H9 (cell line): ENCODE measurements at regions not wholly inside any gene's neighbourhood (a gene's known extent, or its start where the extent isn't known, plus 50 kb on each side); places are given as distances from the start of the nearest gene placed in this dataset.

Experiments
- DNase-seq: peaks from one replicate; pipeline ENCODE4 v3.0.0-alpha.2; 2017
- H2AFZ ChIP-seq: one replicate; pipeline ENCODE4 v1.6.1; 2013; ENCODE audit warnings: mild to moderate bottlenecking, low read length, control low read depth, moderate library complexity
- H2AK5ac ChIP-seq: 2 replicates; pipeline ENCODE4 v1.6.1; 2013; ENCODE audit warnings: low read length, control low read depth, mixed read lengths; ENCODE audit not compliant: insufficient read length
- H2BK120ac ChIP-seq: one replicate; pipeline ENCODE4 v1.6.1; 2013; ENCODE audit warnings: low read depth, mild to moderate bottlenecking, low read length, control low read depth, inconsistent platforms; ENCODE audit not compliant: poor library complexity, severe bottlenecking
- H2BK12ac ChIP-seq: 2 replicates; pipeline ENCODE4 v1.6.1; 2013; ENCODE audit warnings: low read length, control low read depth, mixed read lengths, low read depth; ENCODE audit not compliant: insufficient read length
- H2BK15ac ChIP-seq: 2 replicates; pipeline ENCODE4 v1.6.1; 2013; ENCODE audit warnings: low read depth, low read length, control low read depth
- H2BK20ac ChIP-seq: one replicate; pipeline ENCODE4 v1.6.1; 2013; ENCODE audit warnings: low read depth, mild to moderate bottlenecking, low read length, control low read depth, inconsistent platforms; ENCODE audit not compliant: poor library complexity, severe bottlenecking
- H2BK5ac ChIP-seq: 2 replicates; pipeline ENCODE4 v1.6.1; 2013; ENCODE audit warnings: low read length, control low read depth, mixed read lengths; ENCODE audit not compliant: insufficient read length
- H3K14ac ChIP-seq: 2 replicates; pipeline ENCODE4 v1.6.1; 2013; ENCODE audit warnings: low read length, control low read depth; ENCODE audit not compliant: insufficient read depth
- H3K18ac ChIP-seq: 2 replicates; pipeline ENCODE4 v1.6.1; 2013; ENCODE audit warnings: low read depth, mild to moderate bottlenecking, mixed read lengths, low read length, control low read depth; ENCODE audit not compliant: insufficient read length
- H3K23ac ChIP-seq: 2 replicates; pipeline ENCODE4 v1.6.1; 2013; ENCODE audit warnings: low read length, control low read depth, mixed read lengths, low read depth; ENCODE audit not compliant: insufficient read length
- H3K23me2 ChIP-seq: 2 replicates; pipeline ENCODE4 v1.6.1; 2013; ENCODE audit warnings: low read depth, mild to moderate bottlenecking, mixed read lengths, low read length, control low read depth; ENCODE audit not compliant: insufficient read length, poor library complexity, severe bottlenecking
- H3K27ac ChIP-seq: 2 replicates; pipeline ENCODE4 v1.5.1; 2013; ENCODE audit warnings: low read length, control low read depth, mixed read lengths, low read depth; ENCODE audit not compliant: insufficient read length
- H3K27me3 ChIP-seq: 2 replicates; pipeline ENCODE4 v1.6.1; 2013; ENCODE audit warnings: low read length, control low read depth, inconsistent platforms; ENCODE audit not compliant: insufficient read depth
- H3K4ac ChIP-seq: 2 replicates; pipeline ENCODE4 v1.6.1; 2013; ENCODE audit warnings: low read depth, mild to moderate bottlenecking, control low read depth, inconsistent platforms, low read length, moderate library complexity
- H3K4me1 ChIP-seq: 2 replicates; pipeline ENCODE4 v1.6.1; 2013; ENCODE audit warnings: low read length, control low read depth, inconsistent platforms; ENCODE audit not compliant: insufficient read depth
- H3K4me2 ChIP-seq: 2 replicates; pipeline ENCODE4 v1.6.1; 2013; ENCODE audit warnings: low read length, control low read depth, mixed read lengths; ENCODE audit not compliant: insufficient read length, insufficient read depth
- H3K56ac ChIP-seq: 2 replicates; pipeline ENCODE4 v1.6.1; 2013; ENCODE audit warnings: low read depth, mild to moderate bottlenecking, mixed read lengths, low read length, control low read depth; ENCODE audit not compliant: insufficient read length
- H3K79me1 ChIP-seq: 2 replicates; pipeline ENCODE4 v1.6.1; 2013; ENCODE audit warnings: low read depth, mild to moderate bottlenecking, moderate library complexity, low read length, control low read depth, inconsistent platforms; ENCODE audit not compliant: insufficient read depth, poor library complexity, severe bottlenecking
- H3K79me2 ChIP-seq: 2 replicates; pipeline ENCODE4 v1.6.1; 2013; ENCODE audit warnings: low read length, control low read depth, inconsistent platforms; ENCODE audit not compliant: insufficient read depth
- H3K9ac ChIP-seq: 2 replicates; pipeline ENCODE4 v1.6.1; 2013; ENCODE audit warnings: low read length, control low read depth, mixed read lengths; ENCODE audit not compliant: insufficient read length; ENCODE audit errors: extremely low read depth
- H3K9me3 ChIP-seq: one replicate; pipeline ENCODE4 v1.6.1; 2013; ENCODE audit warnings: low read depth, low read length, inconsistent platforms; ENCODE audit not compliant: control insufficient read depth
- H3T11ph ChIP-seq: one replicate; pipeline ENCODE4 v1.6.1; 2013; ENCODE audit warnings: mild to moderate bottlenecking, low read length, control low read depth, inconsistent platforms
- H4K20me1 ChIP-seq: one replicate; pipeline ENCODE4 v1.6.1; 2013; ENCODE audit not compliant: control insufficient read depth, insufficient read length, insufficient read depth
- H4K5ac ChIP-seq: 2 replicates; pipeline ENCODE4 v1.6.1; 2013; ENCODE audit warnings: low read depth, mild to moderate bottlenecking, mixed read lengths, low read length, control low read depth; ENCODE audit not compliant: insufficient read length
- H4K8ac ChIP-seq: replicated peaks from 2 replicates; pipeline ENCODE4 v1.6.1; 2013; ENCODE audit warnings: low read length, control low read depth, mixed read lengths, low read depth; ENCODE audit not compliant: insufficient read length
- H4K91ac ChIP-seq: 2 replicates; pipeline ENCODE4 v1.6.1; 2013; ENCODE audit warnings: low read depth, mild to moderate bottlenecking, moderate library complexity, mixed read lengths, low read length, control low read depth; ENCODE audit not compliant: insufficient read length
- H3K27ac Mint-ChIP-seq, 3 experiments: 2 replicates in 2 of 3; 3 replicates in 1 of 3; pipeline ENCODE4 v1.8.0; 2020 to 2021; ENCODE audit warnings: mixed read lengths in 3 of 3, mild to moderate bottlenecking in 1 of 3, moderate library complexity in 1 of 3
- H3K27me3 Mint-ChIP-seq: 2 replicates; pipeline ENCODE4 v1.8.0; 2021; ENCODE audit warnings: low read depth, mild to moderate bottlenecking, moderate library complexity, mixed read lengths
- H3K36me3 Mint-ChIP-seq, 3 experiments: 2 replicates in 2 of 3; 3 replicates in 1 of 3; pipeline ENCODE4 v1.8.0; 2020 to 2021; ENCODE audit warnings: low read depth in 3 of 3, mixed read lengths in 3 of 3; ENCODE audit not compliant: insufficient read depth in 1 of 3
- H3K4me1 Mint-ChIP-seq, 2 experiments: 2 replicates each; pipeline ENCODE4 v1.8.0; 2020; ENCODE audit warnings: mixed read lengths in 2 of 2
- H3K4me3 Mint-ChIP-seq, 2 experiments: 2 replicates in 1 of 2; 3 replicates in 1 of 2; pipeline ENCODE4 v1.8.0; 2020 to 2021; ENCODE audit warnings: mild to moderate bottlenecking in 2 of 2, mixed read lengths in 2 of 2, moderate library complexity in 1 of 2
- H3K9me3 Mint-ChIP-seq, 2 experiments: 2 replicates in 1 of 2; 3 replicates in 1 of 2; pipeline ENCODE4 v1.8.0; 2020; ENCODE audit warnings: mild to moderate bottlenecking in 2 of 2, mixed read lengths in 2 of 2, moderate library complexity in 1 of 2
- WGBS: extraction: QIAGEN DNeasy Blood & Tissue Kit; methylation state at CpG from one replicate; pipeline ENCODE4 v1.1.7; 2013; ENCODE audit warnings: missing lambda C conversion rate, low lambda C conversion rate, mixed read lengths; ENCODE audit not compliant: insufficient read length; ENCODE audit errors: extremely low coverage; 5-methylcytosine and 5-hydroxymethylcytosine counted together
- TF ChIP-seq, protein P1 (sequence below): fragments of 200-600 bp; sonication (generic); conservative IDR thresholded peaks from 3 replicates; pipeline ENCODE4 v1.8.0; 2021; ENCODE audit warnings: antibody characterized with exemption, mild to moderate bottlenecking

DNA sequence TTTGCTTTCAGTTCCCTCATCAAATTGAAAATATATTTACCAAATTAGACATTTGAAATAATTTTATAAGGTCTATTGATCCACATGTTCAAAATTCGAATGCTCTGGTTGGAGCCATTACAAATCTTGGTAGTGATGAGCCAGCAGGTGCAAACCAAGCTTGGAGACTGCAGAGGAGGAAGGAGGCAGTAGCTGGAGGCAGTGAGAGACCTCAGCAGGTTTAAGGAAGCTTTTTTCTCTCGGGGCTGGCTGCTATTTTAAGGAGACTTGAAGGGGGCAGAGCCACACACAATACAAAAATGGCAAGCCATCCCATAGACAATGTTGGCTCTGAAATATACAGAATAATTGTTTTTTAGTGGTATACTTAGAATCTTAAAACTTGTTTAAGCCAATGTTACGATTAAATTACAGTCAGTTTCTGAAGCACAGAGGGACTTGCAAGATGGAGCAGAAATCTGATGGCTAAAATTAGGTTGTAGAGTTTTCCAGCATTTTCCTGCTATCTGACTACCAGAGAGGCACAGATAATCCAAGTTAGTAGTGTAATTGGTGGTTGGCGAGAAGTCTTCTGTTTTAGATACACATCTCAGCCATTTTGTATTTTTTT, 185.8 kb downstream of the SNX10 start:
- H3T11ph ChIP-seq = no peak overlapping the region
- H3K4me2 ChIP-seq = no peak overlapping the region
- H4K5ac ChIP-seq = no peak overlapping the region
- peaks cover 3% of the 10 kb centered on the region; the same call in 1 of the 2 replicates for H3K4me1 ChIP-seq
- Mint-ChIP-seq H3K9me3 (no peaks in the 10 kb centered on the region), H3K36me3 (no peaks in the 10 kb centered on the region), H3K4me3 (no peak overlapping the region), H3K27ac (no peak overlapping the region), H3K4me1 (peaks cover 12 to 13% of the 10 kb centered on the region in 2 experiments), H3K27me3 (peaks cover 45% of the 10 kb centered on the region)
- no peak overlapping the region for H3K14ac ChIP-seq
- no peak overlapping the region for H2BK12ac ChIP-seq
- no peak overlapping the region for H3K4ac ChIP-seq
- H2BK120ac ChIP-seq = no peak overlapping the region
- no CpG with 5 or more reads among the region's 4 CpGs for WGBS
- no peaks in the 10 kb centered on the region; the same call in 1 of the 2 replicates for H3K27me3 ChIP-seq
- no peaks in the 10 kb centered on the region for H3K9me3 ChIP-seq
- no peak overlapping the region for H2AK5ac ChIP-seq
- H4K8ac ChIP-seq = no peak overlapping the region
- no peak overlapping the region for H3K9ac ChIP-seq
- no peaks in the 10 kb centered on the region for H3K23me2 ChIP-seq
- no peak overlapping the region for H2BK20ac ChIP-seq
- no peaks in the 10 kb centered on the region for H3K79me2 ChIP-seq
- no peak overlapping the region for H2BK5ac ChIP-seq
- H3K18ac ChIP-seq = no peak overlapping the region
- no peak overlapping the region for H2BK15ac ChIP-seq
- no peak overlapping the region for H3K27ac ChIP-seq
- no peak overlapping the region for H3K23ac ChIP-seq
- H4K20me1 ChIP-seq = no peaks in the 10 kb centered on the region
- H2AFZ ChIP-seq = no peak overlapping the region
- no peak overlapping the region for H3K56ac ChIP-seq
- TF ChIP-seq, protein P1, sequence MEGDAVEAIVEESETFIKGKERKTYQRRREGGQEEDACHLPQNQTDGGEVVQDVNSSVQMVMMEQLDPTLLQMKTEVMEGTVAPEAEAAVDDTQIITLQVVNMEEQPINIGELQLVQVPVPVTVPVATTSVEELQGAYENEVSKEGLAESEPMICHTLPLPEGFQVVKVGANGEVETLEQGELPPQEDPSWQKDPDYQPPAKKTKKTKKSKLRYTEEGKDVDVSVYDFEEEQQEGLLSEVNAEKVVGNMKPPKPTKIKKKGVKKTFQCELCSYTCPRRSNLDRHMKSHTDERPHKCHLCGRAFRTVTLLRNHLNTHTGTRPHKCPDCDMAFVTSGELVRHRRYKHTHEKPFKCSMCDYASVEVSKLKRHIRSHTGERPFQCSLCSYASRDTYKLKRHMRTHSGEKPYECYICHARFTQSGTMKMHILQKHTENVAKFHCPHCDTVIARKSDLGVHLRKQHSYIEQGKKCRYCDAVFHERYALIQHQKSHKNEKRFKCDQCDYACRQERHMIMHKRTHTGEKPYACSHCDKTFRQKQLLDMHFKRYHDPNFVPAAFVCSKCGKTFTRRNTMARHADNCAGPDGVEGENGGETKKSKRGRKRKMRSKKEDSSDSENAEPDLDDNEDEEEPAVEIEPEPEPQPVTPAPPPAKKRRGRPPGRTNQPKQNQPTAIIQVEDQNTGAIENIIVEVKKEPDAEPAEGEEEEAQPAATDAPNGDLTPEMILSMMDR = no peak
- no peak overlapping the region for H4K91ac ChIP-seq
- DNase-seq = no peak
- H3K79me1 ChIP-seq = no peaks in the 10 kb centered on the region
